Muscle of leg (tissue), 3 donors: ENCODE measurements at regions not wholly inside any gene's neighbourhood (a gene's known extent, or its start where the extent isn't known, plus 50 kb on each side); places are given as distances from the start of the nearest gene placed in this dataset.

Experiments used
- DNase-seq: peaks from one replicate; pipeline ENCODE4 v3.0.0; 2013
- H3K27ac ChIP-seq: one replicate; pipeline ENCODE4 v1.5.1; 2013; ENCODE audit warnings: mild to moderate bottlenecking, low read length, control low read depth
- H3K27me3 ChIP-seq: one replicate; pipeline ENCODE4 v1.6.1; 2013; ENCODE audit warnings: low read length; ENCODE audit not compliant: control insufficient read depth, insufficient read depth
- H3K36me3 ChIP-seq: one replicate; pipeline ENCODE4 v1.6.1; 2013; ENCODE audit warnings: low read length; ENCODE audit not compliant: control insufficient read depth, insufficient read depth
- H3K4me1 ChIP-seq: one replicate; pipeline ENCODE4 v1.6.1; 2013; ENCODE audit warnings: low read length; ENCODE audit not compliant: control insufficient read depth, insufficient read depth
- H3K4me3 ChIP-seq: one replicate; pipeline ENCODE4 v1.5.1; 2013; ENCODE audit warnings: low read length, control low read depth
- H3K9me3 ChIP-seq: replicated peaks from 2 replicates; pipeline ENCODE4 v1.6.1; 2013; ENCODE audit warnings: low read depth, low read length; ENCODE audit not compliant: control insufficient read depth
- WGBS: methylation state at CpG from one replicate; pipeline ENCODE4 v1.1.5; 2013; ENCODE audit warnings: missing lambda C conversion rate; ENCODE audit not compliant: insufficient coverage; 5-methylcytosine and 5-hydroxymethylcytosine counted together

GRCh38 chr12:25712169-25712568, 159.1 kb upstream of the LMNTD1 start:
- no peaks in the 10 kb centered on the region for H3K36me3 ChIP-seq
- H3K4me3 ChIP-seq = no peak overlapping the region
- no peaks in the 10 kb centered on the region for H3K27me3 ChIP-seq
- DNase-seq = no peak
- WGBS = 95% methylated on average over 4 of the region's 8 CpGs
- H3K9me3 ChIP-seq = peaks cover 8% of the 10 kb centered on the region
- H3K27ac ChIP-seq = no peak overlapping the region
- peaks cover 3% of the 10 kb centered on the region for H3K4me1 ChIP-seq

- no CpG with 5 or more reads among the region's 4 CpGs for WGBS
- no peaks in the 10 kb centered on the region for H3K27me3 ChIP-seq
- H3K4me1 ChIP-seq = peaks cover 3% of the 10 kb centered on the region
- no peaks in the 10 kb centered on the region for H3K36me3 ChIP-seq
- H3K27ac ChIP-seq = no peak overlapping the region
- H3K4me3 ChIP-seq = no peak overlapping the region
- no peak for DNase-seq
- no peaks in the 10 kb centered on the region for H3K9me3 ChIP-seq
These were observed 160.2 kb upstream of the LMNTD1 start for GRCh38 chr12:25713264-25713663.

GRCh38 chr12:25714198-25714984, 161.3 kb upstream of the LMNTD1 start:
- no peaks in the 10 kb centered on the region for H3K36me3 ChIP-seq
- H3K27ac ChIP-seq = no peak overlapping the region
- no peaks in the 10 kb centered on the region for H3K27me3 ChIP-seq
- no peaks in the 10 kb centered on the region for H3K9me3 ChIP-seq
- no CpG with 5 or more reads among the region's 6 CpGs for WGBS
- no peak overlapping the region for H3K4me3 ChIP-seq
- H3K4me1 ChIP-seq = peaks cover 3% of the 10 kb centered on the region
- peak; percentile 75 for DNase-seq

DNA sequence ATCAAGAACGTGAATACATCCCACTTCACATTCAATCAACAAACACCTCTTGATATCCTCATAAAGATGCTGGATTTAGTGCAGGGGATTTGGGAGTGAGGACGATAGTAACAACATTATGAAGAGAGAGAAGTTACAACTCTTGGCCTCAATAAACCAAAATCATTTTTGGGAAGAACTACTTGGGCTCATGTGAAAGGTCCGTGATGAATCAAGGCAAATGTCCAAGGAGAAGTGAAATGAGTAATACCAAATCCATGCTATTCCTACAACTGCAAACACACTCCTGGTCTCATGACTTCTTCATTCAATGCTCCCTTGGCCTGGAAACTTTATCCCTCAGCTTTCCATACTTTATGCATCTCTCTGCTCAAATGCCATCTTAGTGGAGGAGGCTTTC, 162.0 kb upstream of the LMNTD1 start:
- peak; percentile 92 for DNase-seq

GRCh38 chr12:25716842-25717241, 163.8 kb upstream of the LMNTD1 start:
- Histone ChIP-seq H3K36me3 (no peaks in the 10 kb centered on the region), H3K27ac (no peak overlapping the region), H3K9me3 (no peaks in the 10 kb centered on the region), H3K4me1 (peaks cover 2% of the 10 kb centered on the region), H3K27me3 (no peaks in the 10 kb centered on the region), H3K4me3 (no peak overlapping the region)
- DNase-seq = no peak

More for the DNA sequence above, 162.0 kb upstream of the LMNTD1 start:
- WGBS = no CpG with 5 or more reads among the region's 3 CpGs
- H3K9me3 ChIP-seq = no peaks in the 10 kb centered on the region
- no peaks in the 10 kb centered on the region for H3K27me3 ChIP-seq
- H3K36me3 ChIP-seq = no peaks in the 10 kb centered on the region
- H3K4me1 ChIP-seq = peaks cover 3% of the 10 kb centered on the region
- no peak overlapping the region for H3K27ac ChIP-seq
- H3K4me3 ChIP-seq = no peak overlapping the region

DNA sequence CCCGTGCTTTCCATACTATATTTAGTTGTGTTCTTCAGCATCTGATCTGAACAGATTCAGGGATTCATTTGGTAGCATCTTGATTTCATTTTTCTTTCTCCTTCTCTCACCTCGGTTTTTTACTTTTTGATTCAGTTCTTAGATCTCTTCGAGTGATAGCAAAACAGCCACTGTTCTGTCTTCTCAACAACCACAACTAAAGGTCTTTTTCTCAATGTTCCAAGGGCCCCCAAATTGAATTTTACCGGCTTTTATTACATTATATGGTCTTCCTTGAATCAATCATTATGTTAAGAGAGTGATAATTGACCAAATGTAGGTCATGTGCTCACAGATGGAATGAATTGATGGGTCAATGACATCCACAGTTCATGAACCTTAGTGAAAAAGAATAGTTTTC, 164.5 kb upstream of the LMNTD1 start:
- WGBS = 89% methylated on average over 2 of the region's 4 CpGs
- Histone ChIP-seq H3K9me3 (no peaks in the 10 kb centered on the region), H3K36me3 (no peaks in the 10 kb centered on the region), H3K27ac (no peak overlapping the region), H3K4me3 (no peak overlapping the region), H3K27me3 (no peaks in the 10 kb centered on the region), H3K4me1 (peaks cover 2% of the 10 kb centered on the region)
- DNase-seq = no peak

DNA sequence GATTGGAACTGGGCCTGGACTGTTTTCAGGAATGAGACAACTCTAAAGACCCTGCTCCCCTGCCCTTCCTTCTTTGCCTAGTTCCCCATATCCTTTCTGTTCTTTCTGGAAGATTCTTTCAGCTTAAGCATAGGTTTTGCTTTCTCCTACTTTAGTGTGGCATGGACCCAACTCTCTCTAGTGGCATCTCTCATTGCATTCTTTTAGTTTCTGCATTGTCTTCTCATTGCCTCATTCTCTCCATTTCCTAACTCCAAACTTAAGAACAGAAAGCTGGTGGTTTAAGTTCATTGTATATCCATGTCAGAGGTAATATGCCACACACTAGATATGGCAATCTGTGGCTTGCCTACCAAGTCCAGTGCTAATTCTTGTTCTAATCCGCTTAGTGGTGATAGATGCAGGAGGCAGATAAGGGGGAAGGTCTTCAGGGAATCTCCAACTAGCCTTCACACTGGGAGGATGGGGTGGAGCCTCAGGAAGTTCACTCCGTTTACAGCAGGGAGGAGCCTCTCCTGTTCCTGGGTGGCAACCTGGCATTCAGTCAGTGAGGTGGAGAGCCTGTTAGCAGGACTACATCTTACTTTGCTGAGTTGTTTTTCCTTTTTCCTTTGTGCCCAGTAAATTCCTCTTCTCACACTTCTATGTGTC, 165.1 kb upstream of the LMNTD1 start:
- no peak overlapping the region for H3K27ac ChIP-seq
- DNase-seq = no peak
- no peaks in the 10 kb centered on the region for H3K36me3 ChIP-seq
- H3K27me3 ChIP-seq = no peaks in the 10 kb centered on the region
- WGBS = no CpG with 5 or more reads among the region's 2 CpGs
- H3K4me3 ChIP-seq = no peak overlapping the region
- peaks cover 2% of the 10 kb centered on the region for H3K4me1 ChIP-seq
- H3K9me3 ChIP-seq = no peaks in the 10 kb centered on the region

DNA sequence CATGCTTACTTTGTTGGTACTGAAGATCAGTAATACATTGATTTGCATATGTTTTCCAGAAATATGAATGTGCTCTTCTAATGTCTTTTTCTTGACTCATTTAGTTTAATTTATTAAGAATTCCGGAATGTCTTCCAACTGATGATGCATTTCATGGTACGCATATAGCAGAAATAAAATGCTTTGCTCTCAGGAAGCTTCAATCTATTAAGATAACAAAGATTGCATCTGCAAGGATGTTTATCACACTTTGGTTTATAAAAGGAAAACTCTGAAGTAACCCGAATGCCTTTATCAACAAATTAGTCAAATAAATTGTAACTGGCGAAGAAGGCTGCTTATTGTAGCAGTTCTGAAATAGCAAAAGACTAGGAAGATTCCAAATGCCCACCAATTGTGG, 166.4 kb upstream of the LMNTD1 start:
- no peak overlapping the region for H3K4me3 ChIP-seq
- no peaks in the 10 kb centered on the region for H3K36me3 ChIP-seq
- WGBS = no CpG with 5 or more reads among the region's 4 CpGs
- H3K27ac ChIP-seq = no peak overlapping the region
- H3K4me1 ChIP-seq = peaks cover 6% of the 10 kb centered on the region
- no peak for DNase-seq
- H3K9me3 ChIP-seq = no peaks in the 10 kb centered on the region
- H3K27me3 ChIP-seq = no peaks in the 10 kb centered on the region

DNA sequence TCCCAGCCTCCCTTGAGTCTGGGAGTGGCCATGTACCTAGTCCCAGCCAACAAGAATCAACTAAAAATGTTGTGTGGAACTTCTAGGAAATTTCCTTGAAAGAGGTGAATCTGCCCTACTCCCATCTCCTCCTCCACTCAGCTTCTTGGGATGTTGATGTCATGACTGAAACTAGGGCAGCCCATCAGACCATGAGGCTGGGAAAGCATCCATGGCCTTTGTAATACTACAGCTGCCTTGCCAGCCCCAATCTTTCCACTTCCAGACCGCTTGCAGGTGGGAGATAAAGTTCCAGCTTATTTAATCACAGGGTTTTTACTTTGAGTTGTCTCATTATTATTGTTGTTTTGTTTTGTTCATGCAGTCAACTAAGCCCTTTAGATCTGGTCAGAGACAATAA, 170.3 kb upstream of the LMNTD1 start:
- peaks cover 12% of the 10 kb centered on the region for H3K4me1 ChIP-seq
- no peaks in the 10 kb centered on the region for H3K36me3 ChIP-seq
- no peaks in the 10 kb centered on the region for H3K9me3 ChIP-seq
- no peaks in the 10 kb centered on the region for H3K27me3 ChIP-seq
- no peak overlapping the region for H3K4me3 ChIP-seq
- no CpG with 5 or more reads among the region's 1 CpG for WGBS
- DNase-seq = peak; percentile 78
- peak overlapping the region; percentile 76 for H3K27ac ChIP-seq

DNA sequence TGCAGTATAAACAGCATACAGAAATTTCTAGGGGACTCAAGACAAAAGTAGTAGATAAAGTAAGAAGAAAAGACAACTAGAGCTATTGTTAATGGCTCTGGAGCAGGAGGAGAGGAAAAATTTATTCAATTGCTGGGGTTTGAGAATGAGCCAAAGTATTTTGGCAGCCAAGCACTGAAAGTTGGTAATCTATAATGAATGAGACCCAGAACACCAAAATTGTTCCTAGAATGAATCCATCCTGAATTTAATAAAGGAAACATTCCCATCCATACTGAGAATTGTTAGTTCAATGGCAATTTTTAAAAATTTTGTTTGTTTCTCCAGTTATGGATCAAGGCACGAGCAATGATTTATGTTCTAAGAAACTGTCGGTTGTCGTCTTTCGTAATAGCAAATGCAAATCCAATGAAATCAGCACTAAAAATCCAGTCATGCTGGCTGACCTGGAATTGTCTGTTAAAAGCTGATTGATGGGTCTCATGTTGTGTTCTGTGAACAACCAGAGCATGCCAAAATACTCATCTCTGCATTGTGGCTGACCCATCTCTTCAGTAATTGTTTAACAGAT, 170.9 kb upstream of the LMNTD1 start:
- no peaks in the 10 kb centered on the region for H3K27me3 ChIP-seq
- peak; percentile 93 for DNase-seq
- peaks cover 12% of the 10 kb centered on the region for H3K4me1 ChIP-seq
- no peak overlapping the region for H3K4me3 ChIP-seq
- WGBS = 10% methylated on average over 2 of the region's 4 CpGs
- no peaks in the 10 kb centered on the region for H3K9me3 ChIP-seq
- H3K36me3 ChIP-seq = no peaks in the 10 kb centered on the region
- H3K27ac ChIP-seq = peak overlapping the region; percentile 76
